Endothelial cell of umbilical vein (primary cell): ENCODE measurements at regions not wholly inside any gene's neighbourhood (a gene's known extent, or its start where the extent isn't known, plus 50 kb on each side); places are given as distances from the start of the nearest gene placed in this dataset.

Experiments
- BruUV-seq: library from RNA; stranded (reverse); fragments of 400-500 nt; replicated peaks from 2 replicates; lab custom pipeline; 2021; lab: Mats Ljungman, UMichigan
- CTCF ChIA-PET: fragments of 300-600, 350-600 bp; sonication (Branson Sonifier 250); formaldehyde crosslinking; loops from one replicate; lab custom pipeline; 2021; ENCODE audit warnings: antibody characterized with exemption, inconsistent platforms; lab: Charles Lee
- POLR2A ChIA-PET: fragments of 300-600, 350-600 bp; sonication (Branson Sonifier 250); formaldehyde crosslinking; loops from one replicate; lab custom pipeline; 2021; ENCODE audit warnings: antibody characterized with exemption, inconsistent platforms; lab: Charles Lee
- DNase-seq: peaks from one replicate; pipeline ENCODE4 v3.0.0-alpha.2; 2011; ENCODE audit warnings: low read depth, low spot score
- FAIRE-seq: peaks from 2 replicates; lab custom pipeline; 2011; peaks lifted over from hg19 to GRCh38; lab: Jason Lieb, UNC
- H2AFZ ChIP-seq: 2 replicates; pipeline ENCODE4 v1.6.0; 2012; ENCODE audit warnings: low read depth, low read length, control low read depth, inconsistent platforms
- H3K27ac ChIP-seq: 2 replicates; pipeline ENCODE4 v1.5.1; 2011; ENCODE audit warnings: low read depth, mild to moderate bottlenecking, control low read depth, low read length, moderate library complexity; ENCODE audit not compliant: insufficient read depth
- H3K27me3 ChIP-seq, 2 experiments: 2 replicates each; pipeline versions ENCODE4 v1.6.0 to v1.6.1; 2011; ENCODE audit warnings: low read length in 2 of 2, mixed read lengths in 1 of 2; ENCODE audit not compliant: control insufficient read depth in 2 of 2, insufficient read depth in 2 of 2
- H3K36me3 ChIP-seq, 2 experiments: 2 replicates in 1 of 2; 3 replicates in 1 of 2; pipeline ENCODE4 v1.5.1; 2011; ENCODE audit warnings: low read length in 2 of 2, mild to moderate bottlenecking in 1 of 2, moderate library complexity in 1 of 2; ENCODE audit not compliant: control insufficient read depth in 2 of 2, insufficient read depth in 2 of 2; ENCODE audit errors: extremely low read depth in 1 of 2
- H3K4me1 ChIP-seq: 3 replicates; pipeline ENCODE4 v1.5.1; 2011; ENCODE audit warnings: mild to moderate bottlenecking, low read length; ENCODE audit not compliant: control insufficient read depth, insufficient read depth; ENCODE audit errors: extremely low read depth
- H3K4me2 ChIP-seq: 2 replicates; pipeline ENCODE4 v1.6.1; 2011; ENCODE audit warnings: low read length, control low read depth, mixed read lengths; ENCODE audit not compliant: insufficient read depth
- H3K4me3 ChIP-seq, 3 experiments: fragments of 200-600 bp in 1 of 3; sonication (generic), shearing (Covaris generic) in 1 of 3; replicated peaks in 1 of 3; 2 replicates each; pipeline ENCODE4 v1.5.1; 2011 to 2016; ENCODE audit warnings: control low read depth in 3 of 3, low read length in 3 of 3, mild to moderate bottlenecking in 2 of 3, inconsistent platforms in 1 of 3, low read depth in 1 of 3, moderate library complexity in 1 of 3; ENCODE audit not compliant: insufficient read depth in 1 of 3
- H3K79me2 ChIP-seq: 2 replicates; pipeline ENCODE4 v1.6.0; 2012; ENCODE audit warnings: low read length, inconsistent platforms; ENCODE audit not compliant: control insufficient read depth, insufficient read depth
- H3K9ac ChIP-seq: replicated peaks from 2 replicates; pipeline ENCODE3; 2011; ENCODE audit warnings: low read length, control low read depth; ENCODE audit not compliant: insufficient read depth; ENCODE audit errors: extremely low read depth
- H3K9me1 ChIP-seq: replicated peaks from 3 replicates; pipeline ENCODE4 v1.6.0; 2011; ENCODE audit warnings: mild to moderate bottlenecking, low read length; ENCODE audit not compliant: control insufficient read depth, insufficient read depth; ENCODE audit errors: extremely low read depth
- H3K9me3 ChIP-seq: replicated peaks from 2 replicates; pipeline ENCODE4 v1.5.1; 2012; ENCODE audit warnings: low read length, inconsistent platforms; ENCODE audit not compliant: control insufficient read depth, insufficient read depth
- H4K20me1 ChIP-seq: replicated peaks from 2 replicates; pipeline ENCODE3; 2011; ENCODE audit warnings: mild to moderate bottlenecking, low read length; ENCODE audit not compliant: control insufficient read depth, insufficient read depth; ENCODE audit errors: extremely low read depth
- EZH2 ChIP-seq: IDR thresholded peaks from 2 replicates; pipeline ENCODE4 v1.6.1; 2012; ENCODE audit warnings: borderline replicate concordance, low read depth, mild to moderate bottlenecking, moderate library complexity, low read length, inconsistent platforms; ENCODE audit not compliant: severe bottlenecking
- FOS ChIP-seq: IDR thresholded peaks from 2 replicates; pipeline ENCODE4 v1.6.1; 2011; ENCODE audit warnings: mild to moderate bottlenecking, low read length, moderate library complexity, borderline replicate concordance; ENCODE audit not compliant: insufficient read depth
- GATA2 ChIP-seq: IDR thresholded peaks from 2 replicates; pipeline ENCODE4 v1.7.0; 2011; ENCODE audit warnings: low read depth, mild to moderate bottlenecking, moderate library complexity, mixed read lengths, low read length; ENCODE audit not compliant: insufficient read length, insufficient read depth
- JUN ChIP-seq: IDR thresholded peaks from 2 replicates; pipeline ENCODE4 v1.6.1; 2011; ENCODE audit warnings: borderline replicate concordance, low read depth; ENCODE audit not compliant: insufficient read length, insufficient read depth
- MYC ChIP-seq: IDR thresholded peaks from one replicate; pipeline ENCODE4 v1.6.1; 2011; ENCODE audit warnings: mild to moderate bottlenecking, low read depth, low read length
- POLR2A ChIP-seq: IDR thresholded peaks from 2 replicates; pipeline ENCODE4 v1.6.1; 2012; ENCODE audit warnings: low read depth, mild to moderate bottlenecking, control low read depth, low read length
- POLR2AphosphoS5 ChIP-seq: IDR thresholded peaks from 2 replicates; pipeline ENCODE4 v1.6.1; 2012; ENCODE audit warnings: low read depth, mild to moderate bottlenecking, control low read depth, low read length, moderate library complexity; ENCODE audit not compliant: insufficient read depth
- dilution Hi-C: fragments of 300-500 bp; cut with MboI; formaldehyde crosslinking; loops from one replicate; pipeline ENCODE4 v1.15.0; 2019; ENCODE audit warnings: low sequenced_read_pairs; ENCODE audit not compliant: extremely low pct_ligation_motif_present
- intact Hi-C: fragments of 100-400 bp; cut with micrococcal nuclease; formaldehyde crosslinking; loops from one replicate; pipeline ENCODE4 v1.10.0; 2022
- TF ChIP-seq, protein P1 (sequence below), 2 donors: IDR thresholded peaks; 1 replicate in 1 of 2; 2 replicates in 1 of 2; pipeline ENCODE4 v1.5.1; 2011; ENCODE audit warnings: low read length in 2 of 2, mild to moderate bottlenecking in 2 of 2, moderate library complexity in 2 of 2, control low read depth in 1 of 2, inconsistent platforms in 1 of 2, low read depth in 1 of 2; ENCODE audit not compliant: insufficient read depth in 1 of 2; ENCODE audit errors: extremely low read depth in 1 of 2
- TF ChIP-seq, protein P2 (sequence below): IDR thresholded peaks from 2 replicates; pipeline ENCODE4 v1.6.1; 2011; ENCODE audit not compliant: insufficient read depth, insufficient read length

DNA sequence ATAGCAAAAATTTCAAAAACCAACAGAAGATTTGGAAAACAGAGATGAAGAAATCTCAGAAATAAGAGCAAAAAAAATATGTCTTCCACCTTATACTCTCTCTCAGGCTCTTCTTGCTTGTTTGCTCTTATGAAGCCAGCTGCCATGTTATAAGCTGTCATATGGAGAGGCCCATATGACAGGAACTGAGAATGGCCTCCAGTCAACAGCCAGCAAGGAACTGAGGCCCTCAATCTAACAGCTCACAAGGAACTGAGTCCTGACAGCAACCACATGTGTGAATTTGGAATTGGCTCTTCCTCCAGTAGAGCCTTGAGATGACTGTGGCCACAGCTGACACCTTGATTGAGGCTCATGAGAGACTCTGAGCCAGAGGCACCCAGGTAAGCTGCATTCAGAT is 51.3 kb upstream of the MAOA start:
- no peaks in the 10 kb centered on the region for H3K9me3 ChIP-seq
- intact Hi-C loops: no loop called here
- no TSS peak for BruUV-seq
- no peaks in the 10 kb centered on the region for H3K9me1 ChIP-seq
- no peaks in the 10 kb centered on the region for H3K27me3 ChIP-seq
- FAIRE-seq (peak; percentile 46), DNase-seq (no peak)
- H4K20me1 ChIP-seq: no peaks in the 10 kb centered on the region
- ChIA-PET POLR2A (no interaction called here), CTCF (no interaction called here)
- H3K4me1 ChIP-seq: no peaks in the 10 kb centered on the region
- TF ChIP-seq POLR2A (no peak), FOS (no peak), EZH2 (no peak), GATA2 (no peak), JUN (no peak), POLR2AphosphoS5 (no peak), MYC (no peak)
- TF ChIP-seq, protein P1, sequence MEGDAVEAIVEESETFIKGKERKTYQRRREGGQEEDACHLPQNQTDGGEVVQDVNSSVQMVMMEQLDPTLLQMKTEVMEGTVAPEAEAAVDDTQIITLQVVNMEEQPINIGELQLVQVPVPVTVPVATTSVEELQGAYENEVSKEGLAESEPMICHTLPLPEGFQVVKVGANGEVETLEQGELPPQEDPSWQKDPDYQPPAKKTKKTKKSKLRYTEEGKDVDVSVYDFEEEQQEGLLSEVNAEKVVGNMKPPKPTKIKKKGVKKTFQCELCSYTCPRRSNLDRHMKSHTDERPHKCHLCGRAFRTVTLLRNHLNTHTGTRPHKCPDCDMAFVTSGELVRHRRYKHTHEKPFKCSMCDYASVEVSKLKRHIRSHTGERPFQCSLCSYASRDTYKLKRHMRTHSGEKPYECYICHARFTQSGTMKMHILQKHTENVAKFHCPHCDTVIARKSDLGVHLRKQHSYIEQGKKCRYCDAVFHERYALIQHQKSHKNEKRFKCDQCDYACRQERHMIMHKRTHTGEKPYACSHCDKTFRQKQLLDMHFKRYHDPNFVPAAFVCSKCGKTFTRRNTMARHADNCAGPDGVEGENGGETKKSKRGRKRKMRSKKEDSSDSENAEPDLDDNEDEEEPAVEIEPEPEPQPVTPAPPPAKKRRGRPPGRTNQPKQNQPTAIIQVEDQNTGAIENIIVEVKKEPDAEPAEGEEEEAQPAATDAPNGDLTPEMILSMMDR (IDR thresholded peaks at IDR 0.05; ENCODE audit: extremely low read depth in 1 of 2, insufficient read depth in 1 of 2, low read depth in 1 of 2, low read length in 2 of 2): no peak
- TF ChIP-seq, protein P2, sequence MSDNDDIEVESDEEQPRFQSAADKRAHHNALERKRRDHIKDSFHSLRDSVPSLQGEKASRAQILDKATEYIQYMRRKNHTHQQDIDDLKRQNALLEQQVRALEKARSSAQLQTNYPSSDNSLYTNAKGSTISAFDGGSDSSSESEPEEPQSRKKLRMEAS: no peak
- H3K27ac ChIP-seq: no peak overlapping the region
- H2AFZ ChIP-seq: peak overlapping the region; percentile 42
- no peak overlapping the region for H3K4me3 ChIP-seq
- no peaks in the 10 kb centered on the region for H3K79me2 ChIP-seq
- H3K9ac ChIP-seq: no peak overlapping the region
- no peak overlapping the region for H3K4me2 ChIP-seq
- H3K36me3 ChIP-seq: no peaks in the 10 kb centered on the region
- dilution Hi-C loops: no loop called here
